ENCODE measurements at regions not wholly inside any gene's neighbourhood (a gene's known extent, or its start where the extent isn't known, plus 50 kb on each side); places are given as distances from the start of the nearest gene placed in this dataset.
"Not testable (repeated sequence)": the region's sequence is repeated elsewhere in the genome, so short reads cannot be mapped to it uniquely, and the experiment has no call there.

- no peak for DNase-seq (ENCODE audit: low read depth in 4 of 4, low spot score in 3 of 4)
Observed at GRCh38 chrX:42832764-42833549, 55.0 kb upstream of the PPP1R2C start.

- not testable (repeated sequence) for DNase-seq (ENCODE audit: low read depth in 4 of 4, low spot score in 3 of 4)
Observed at GRCh38 chrX:42833550-42833940, 55.6 kb upstream of the PPP1R2C start.

- DNase-seq (ENCODE audit: low read depth in 4 of 4, low spot score in 3 of 4), result no peak
Observed at GRCh38 chrX:42837101-42837726, 59.3 kb upstream of the PPP1R2C start.

GRCh38 chrX:42837747-42838146 is 59.8 kb upstream of the PPP1R2C start:
- DNase-seq (ENCODE audit: low read depth in 4 of 4, low spot score in 3 of 4), result no peak

GRCh38 chrX:42839632-42840031 is 61.7 kb upstream of the PPP1R2C start:
- no peak for DNase-seq (ENCODE audit: low read depth in 4 of 4, low spot score in 3 of 4)

- no peak for DNase-seq (ENCODE audit: low read depth in 4 of 4, low spot score in 3 of 4)
Observed at GRCh38 chrX:42846741-42847140, 68.8 kb upstream of the PPP1R2C start.

GRCh38 chrX:42855259-42855658 is 77.3 kb upstream of the PPP1R2C start:
- DNase-seq (ENCODE audit: low read depth in 4 of 4, low spot score in 3 of 4), result no peak

- DNase-seq (ENCODE audit: low read depth in 4 of 4, low spot score in 3 of 4), result no peak
Observed at GRCh38 chrX:42857766-42858165, 79.8 kb upstream of the PPP1R2C start.

- no peak for DNase-seq (ENCODE audit: low read depth in 4 of 4, low spot score in 3 of 4)
Observed at GRCh38 chrX:42869011-42869410, 91.0 kb upstream of the PPP1R2C start.

- DNase-seq (ENCODE audit: low read depth in 4 of 4, low spot score in 3 of 4), result no peak
Observed at GRCh38 chrX:42869659-42870476, 91.9 kb upstream of the PPP1R2C start.

GRCh38 chrX:42886519-42886918 is 108.6 kb upstream of the PPP1R2C start:
- no peak for DNase-seq (ENCODE audit: low read depth in 4 of 4, low spot score in 3 of 4)

- DNase-seq (ENCODE audit: low read depth in 4 of 4, low spot score in 3 of 4), result peak in 2 of 4 donors; percentile 1 to 5
Observed at GRCh38 chrX:42900947-42901346, 123.0 kb upstream of the PPP1R2C start.

- no peak for DNase-seq (ENCODE audit: low read depth in 4 of 4, low spot score in 3 of 4)
Observed at GRCh38 chrX:42902513-42902912, 124.5 kb upstream of the PPP1R2C start.

GRCh38 chrX:42920752-42921151 is 142.8 kb upstream of the PPP1R2C start:
- no peak for DNase-seq (ENCODE audit: low read depth in 4 of 4, low spot score in 3 of 4)

- no peak for DNase-seq (ENCODE audit: low read depth in 4 of 4, low spot score in 3 of 4)
Observed at GRCh38 chrX:42930071-42930470, 152.1 kb upstream of the PPP1R2C start.

- no peak for DNase-seq (ENCODE audit: low read depth in 4 of 4, low spot score in 3 of 4)
Observed at GRCh38 chrX:42930951-42931350, 153.0 kb upstream of the PPP1R2C start.

- DNase-seq (ENCODE audit: low read depth in 4 of 4, low spot score in 3 of 4), result no peak
Observed at GRCh38 chrX:42933187-42933586, 155.2 kb upstream of the PPP1R2C start.

- DNase-seq (ENCODE audit: low read depth in 4 of 4, low spot score in 3 of 4), result no peak
Observed at GRCh38 chrX:42934020-42934726, 156.2 kb upstream of the PPP1R2C start.

GRCh38 chrX:42941671-42942070 is 163.7 kb upstream of the PPP1R2C start:
- no peak for DNase-seq (ENCODE audit: low read depth in 4 of 4, low spot score in 3 of 4)

GRCh38 chrX:42943051-42943974 is 165.3 kb upstream of the PPP1R2C start:
- no peak for DNase-seq (ENCODE audit: low read depth in 4 of 4, low spot score in 3 of 4)

Measured in right renal pelvis (tissue), 4 donors.